Panc1 (cell line): ENCODE measurements at regions not wholly inside any gene's neighbourhood (a gene's known extent, or its start where the extent isn't known, plus 50 kb on each side); places are given as distances from the start of the nearest gene placed in this dataset.

Experiments used
- ATAC-seq: fragments of 200-7000 bp; cut with Tn5 transposase; 2 replicates; pipeline ENCODE4 v1.9.1; 2020; ENCODE audit warnings: mild to moderate bottlenecking, moderate library complexity
- BruUV-seq: library from RNA; stranded (reverse); fragments of 400-500 nt; replicated peaks from 2 replicates; lab custom pipeline; 2021; lab: Mats Ljungman, UMichigan
- CTCF ChIA-PET: fragments of 300-600 bp; sonication (Branson Sonifier 250); formaldehyde crosslinking; loops from one replicate; lab custom pipeline; 2022; ENCODE audit warnings: antibody characterized with exemption; lab: Charles Lee
- POLR2A ChIA-PET: fragments of 300-600 bp; sonication (Branson Sonifier 250); formaldehyde crosslinking; loops from one replicate; lab custom pipeline; 2022; ENCODE audit warnings: antibody characterized with exemption; lab: Charles Lee
- DNase-seq: peaks from one replicate; pipeline ENCODE4 v3.0.0-alpha.2; 2010; ENCODE audit warnings: low read depth, low spot score
- H3K27ac ChIP-seq: 2 replicates; pipeline ENCODE4 v1.5.1; 2011; ENCODE audit warnings: mild to moderate bottlenecking, low read length, inconsistent platforms
- H3K27me3 ChIP-seq: fragments of 200-500 bp; sonication (Bioruptor generic); 2 replicates; pipeline ENCODE4 v1.6.0; 2014; ENCODE audit warnings: low read length, inconsistent platforms; ENCODE audit not compliant: control insufficient read depth, insufficient read depth
- H3K36me3 ChIP-seq: fragments of 200-500 bp; sonication (Bioruptor generic); 2 replicates; pipeline ENCODE4 v1.5.1; 2014; ENCODE audit warnings: inconsistent platforms, mild to moderate bottlenecking, low read length, moderate library complexity; ENCODE audit not compliant: control insufficient read depth, insufficient read depth
- H3K4me1 ChIP-seq: 2 replicates; pipeline ENCODE4 v1.5.1; 2011; ENCODE audit warnings: inconsistent platforms, mild to moderate bottlenecking, low read length, moderate library complexity; ENCODE audit not compliant: control insufficient read depth, insufficient read depth
- H3K4me3 ChIP-seq, 2 experiments: 2 replicates each; pipeline ENCODE4 v1.5.1; 2011 to 2012; ENCODE audit warnings: low read depth in 2 of 2, low read length in 2 of 2, mild to moderate bottlenecking in 2 of 2, inconsistent platforms in 1 of 2, moderate library complexity in 1 of 2
- H3K9me3 ChIP-seq: fragments of 200-500 bp; sonication (Bioruptor generic); 2 replicates; pipeline ENCODE4 v1.5.1; 2014; ENCODE audit warnings: low read depth, mild to moderate bottlenecking, inconsistent platforms, low read length, moderate library complexity; ENCODE audit not compliant: control insufficient read depth, insufficient read depth
- CTCF ChIP-seq: fragments of 450-650 bp; IDR thresholded peaks from 2 replicates; pipeline ENCODE4 v1.5.1; 2017; ENCODE audit warnings: mild to moderate bottlenecking
- POLR2AphosphoS5 ChIP-seq: IDR thresholded peaks from 2 replicates; pipeline ENCODE4 v1.6.1; 2012; ENCODE audit warnings: mild to moderate bottlenecking, low read depth, low read length, moderate library complexity
- REST ChIP-seq, 2 experiments: IDR thresholded peaks; 2 replicates each; pipeline ENCODE4 v1.6.1; 2011 to 2012; ENCODE audit warnings: low read depth in 2 of 2, control low read depth in 1 of 2, low read length in 1 of 2, mild to moderate bottlenecking in 1 of 2, moderate library complexity in 1 of 2; ENCODE audit not compliant: insufficient read depth in 1 of 2
- SIN3A ChIP-seq: IDR thresholded peaks from 2 replicates; pipeline ENCODE4 v1.6.1; 2012; ENCODE audit warnings: low read depth, mild to moderate bottlenecking, low read length, moderate library complexity, borderline replicate concordance; ENCODE audit not compliant: insufficient read depth
- TCF7L2 ChIP-seq: IDR thresholded peaks from 2 replicates; pipeline ENCODE4 v1.6.1; 2011; ENCODE audit warnings: mild to moderate bottlenecking, low read depth, low read length, inconsistent platforms
- in situ Hi-C: cut with HindIII; loops from 2 replicates; pipeline ENCODE4 v1.10.0; 2016; ENCODE audit warnings: low sequenced_read_pairs, low pct_unique_long_range_greater_than_20kb
- intact Hi-C: fragments of 100-400 bp; cut with micrococcal nuclease; formaldehyde crosslinking; loops from one replicate; pipeline ENCODE4 v1.10.0; 2022; ENCODE audit not compliant: unreplicated experiment

- ChIA-PET CTCF (no interaction called here), POLR2A (no interaction called here)
- no peaks in the 10 kb centered on the region for H3K36me3 ChIP-seq
- H3K4me3 ChIP-seq, result no peak overlapping the region
- 0 out of 2 replicates have a peak, but pooled peaks cover under 1% of the 10 kb centered on the region for H3K27me3 ChIP-seq
- H3K9me3 ChIP-seq, result no peaks in the 10 kb centered on the region
- in situ Hi-C loops (no loop called here), intact Hi-C loops (no loop called here)
- no peaks in the 10 kb centered on the region for H3K4me1 ChIP-seq
- ATAC-seq (no peak), DNase-seq (no peak)
- TF ChIP-seq REST (IDR thresholded peaks at IDR 0.05; ENCODE audit: insufficient read depth in 1 of 2, low read depth in 2 of 2, low read length in 1 of 2) (no peak), TCF7L2 (no peak), SIN3A (no peak), CTCF (no peak), POLR2AphosphoS5 (no peak)
- H3K27ac ChIP-seq, result no peak overlapping the region
- BruUV-seq, result no TSS peak
Measured at GRCh38 chr20:22944936-22945335, 90.2 kb upstream of the SSTR4 start.

GRCh38 chr20:22946596-22946995 is 88.5 kb upstream of the SSTR4 start:
- Histone ChIP-seq H3K27me3 (no peaks in the 10 kb centered on the region), H3K36me3 (no peaks in the 10 kb centered on the region), H3K4me3 (no peak overlapping the region), H3K27ac (no peak overlapping the region), H3K9me3 (no peaks in the 10 kb centered on the region), H3K4me1 (no peaks in the 10 kb centered on the region)
- intact Hi-C loops (no loop called here), in situ Hi-C loops (no loop called here)
- BruUV-seq, result no TSS peak
- ChIA-PET POLR2A (no interaction called here), CTCF (no interaction called here)
- ATAC-seq (no peak), DNase-seq (no peak)
- no peak for TF ChIP-seq POLR2AphosphoS5
- no peak for TF ChIP-seq SIN3A
- TF ChIP-seq REST (IDR thresholded peaks at IDR 0.05; ENCODE audit: insufficient read depth in 1 of 2, low read depth in 2 of 2, low read length in 1 of 2), result no peak
- no peak for TF ChIP-seq TCF7L2
- TF ChIP-seq CTCF, result no peak
